Uterus (tissue), 3 donors: ENCODE measurements at regions not wholly inside any gene's neighbourhood (a gene's known extent, or its start where the extent isn't known, plus 50 kb on each side); places are given as distances from the start of the nearest gene placed in this dataset.

Source experiments
- DNase-seq, 2 donors: peaks; one replicate each; pipeline ENCODE4 v3.0.0-alpha.2; 2019 to 2020
- H3K27ac ChIP-seq, 2 donors: fragments of 200-600 bp; sonication (generic); 1 replicate in 1 of 2; 2 replicates in 1 of 2; pipeline ENCODE4 v1.5.1; 2016 to 2018
- H3K27me3 ChIP-seq, 2 donors: fragments of 200-600 bp; sonication (generic); one replicate each; pipeline ENCODE4 v1.5.1; 2018 to 2019; ENCODE audit warnings: control low read depth in 1 of 2
- H3K36me3 ChIP-seq, 2 donors: fragments of 200-600 bp; sonication (generic); one replicate each; pipeline ENCODE4 v1.5.1; 2019; ENCODE audit warnings: control low read depth in 1 of 2
- H3K4me1 ChIP-seq, 2 donors: fragments of 200-600 bp; sonication (generic); one replicate each; pipeline ENCODE4 v1.5.1; 2018 to 2019; ENCODE audit warnings: control low read depth in 1 of 2
- H3K4me3 ChIP-seq, 2 donors: fragments of 200-600 bp; sonication (generic); 1 replicate in 1 of 2; 2 replicates in 1 of 2; pipeline ENCODE4 v1.5.1; 2018 to 2019; ENCODE audit warnings: mild to moderate bottlenecking in 1 of 2
- H3K9me3 ChIP-seq, 2 donors: fragments of 200-600 bp; sonication (generic); one replicate each; pipeline ENCODE4 v1.5.1; 2019; ENCODE audit warnings: control low read depth in 1 of 2
- CTCF ChIP-seq, 4 experiments: fragments of 200-600 bp in 2 of 4; fragments of 450-650 bp in 2 of 4; sonication (generic) in 2 of 4; IDR thresholded peaks; one replicate each; pipeline ENCODE4 v1.5.1; 2016 to 2019; ENCODE audit warnings: antibody characterized with exemption in 4 of 4, mild to moderate bottlenecking in 2 of 4, moderate library complexity in 1 of 4
- POLR2A ChIP-seq, 2 donors: fragments of 450-650 bp; IDR thresholded peaks; one replicate each; pipeline ENCODE4 v1.6.1; 2016; ENCODE audit warnings: antibody characterized with exemption in 2 of 2, mild to moderate bottlenecking in 1 of 2, moderate library complexity in 1 of 2
- intact Hi-C: fragments of 100-400 bp; cut with DNase I; formaldehyde crosslinking; loops from one replicate; pipeline ENCODE4 v1.15.1; 2023; ENCODE audit warnings: low total_unique reads
- donor health status: DM: yes; HTN: yes; CAD: no.

GRCh38 chr4:112813790-112814189, 176.8 kb downstream of the LARP7 start:
- no peak overlapping the region for H3K4me3 ChIP-seq
- TF ChIP-seq CTCF (IDR thresholded peaks at IDR 0.05) (no peak), POLR2A (IDR thresholded peaks at IDR 0.05) (no peak)

GRCh38 chr4:112817933-112818593, 181.1 kb downstream of the LARP7 start:
- Histone ChIP-seq H3K9me3 (no peaks in the 10 kb centered on the region), H3K27me3 (no peaks in the 10 kb centered on the region), H3K4me3 (peak overlapping the region; percentile 33 to 41), H3K36me3 (no peaks in the 10 kb centered on the region), H3K4me1 (no peaks in the 10 kb centered on the region), H3K27ac (peak overlapping the region; percentile 72)
- TF ChIP-seq POLR2A (IDR thresholded peaks at IDR 0.05) (peak in 1 of 2 donors; percentile 15), CTCF (IDR thresholded peaks at IDR 0.05) (peak in 1 of 4 experiments; percentile 25)
- DNase-seq: peak; percentile 68 to 72
- intact Hi-C loops: no loop called here

More at GRCh38 chr4:112813790-112814189, 176.8 kb downstream of the LARP7 start:
- no peaks in the 10 kb centered on the region for H3K9me3 ChIP-seq
- no peak overlapping the region for H3K27ac ChIP-seq
- intact Hi-C loops: no loop called here
- H3K36me3 ChIP-seq: no peaks in the 10 kb centered on the region
- no peaks in the 10 kb centered on the region for H3K4me1 ChIP-seq
- no peak for DNase-seq
- no peaks in the 10 kb centered on the region for H3K27me3 ChIP-seq

GRCh38 chr4:112818594-112818965, 181.6 kb downstream of the LARP7 start:
- Histone ChIP-seq H3K36me3 (no peaks in the 10 kb centered on the region), H3K27me3 (no peaks in the 10 kb centered on the region), H3K27ac (peak overlapping the region; percentile 72), H3K4me1 (no peaks in the 10 kb centered on the region), H3K4me3 (peak overlapping the region; percentile 33 to 41), H3K9me3 (no peaks in the 10 kb centered on the region)
- no peak for DNase-seq
- intact Hi-C loops: no loop called here
- TF ChIP-seq CTCF (IDR thresholded peaks at IDR 0.05) (no peak), POLR2A (IDR thresholded peaks at IDR 0.05) (no peak)

- DNase-seq: no peak
- no peaks in the 10 kb centered on the region for H3K27me3 ChIP-seq
- H3K27ac ChIP-seq: no peak overlapping the region
- no peak overlapping the region for H3K4me3 ChIP-seq
- no peaks in the 10 kb centered on the region for H3K36me3 ChIP-seq
- no peaks in the 10 kb centered on the region for H3K4me1 ChIP-seq
- no peaks in the 10 kb centered on the region for H3K9me3 ChIP-seq
- intact Hi-C loops: no loop called here
- TF ChIP-seq CTCF (IDR thresholded peaks at IDR 0.05): no peak
- no peak for TF ChIP-seq POLR2A (IDR thresholded peaks at IDR 0.05)
These were observed 182.8 kb downstream of the LARP7 start for GRCh38 chr4:112819729-112820128.

GRCh38 chr4:112823156-112823555, 186.2 kb downstream of the LARP7 start:
- Histone ChIP-seq H3K27ac (no peak overlapping the region), H3K27me3 (no peaks in the 10 kb centered on the region), H3K4me3 (no peak overlapping the region), H3K36me3 (no peaks in the 10 kb centered on the region), H3K9me3 (no peaks in the 10 kb centered on the region), H3K4me1 (no peaks in the 10 kb centered on the region)
- TF ChIP-seq CTCF (IDR thresholded peaks at IDR 0.05) (no peak), POLR2A (IDR thresholded peaks at IDR 0.05) (no peak)
- intact Hi-C loops: no loop called here
- DNase-seq: no peak
